ENCODE measurements at regions not wholly inside any gene's neighbourhood (a gene's known extent, or its start where the extent isn't known, plus 50 kb on each side); places are given as distances from the start of the nearest gene placed in this dataset.
A peak's percentile ranks its signal among the peaks of the same experiment; 100 is the strongest.

DNA sequence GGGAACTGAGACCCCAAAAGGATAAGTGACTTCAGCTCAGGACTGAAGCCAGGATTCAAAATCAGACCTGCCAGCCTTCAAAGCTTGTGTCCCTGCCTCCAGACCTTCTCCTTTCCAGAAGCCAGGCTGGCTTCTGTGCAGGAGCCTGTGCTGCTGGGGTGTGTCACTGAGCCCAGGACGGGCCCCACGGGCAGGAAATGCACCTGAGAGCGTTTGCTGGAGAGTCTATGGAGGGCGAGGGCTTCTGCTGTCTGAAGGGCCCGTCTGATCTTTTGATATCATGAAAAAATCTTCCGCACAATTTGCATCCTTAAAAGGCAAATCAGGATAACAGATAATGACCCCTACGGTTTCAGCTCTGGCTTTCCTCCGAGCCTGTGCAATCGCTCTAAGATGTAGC is 125.4 kb downstream of the FAM43A start:
- POLR2A ChIA-PET, result no interaction called here
- H3K36me3 ChIP-seq (ENCODE audit: control insufficient read depth in 2 of 2, insufficient read depth in 1 of 2, low read length in 2 of 2), result no peaks in the 10 kb centered on the region
- CTCF ChIA-PET, result no interaction called here
- H3K4me3 ChIP-seq (ENCODE audit: low read depth, low read length), result no peak overlapping the region
- H3K9me3 ChIP-seq (ENCODE audit: control insufficient read depth, insufficient read depth, low read depth, low read length), result no peaks in the 10 kb centered on the region
- H3K27ac ChIP-seq (ENCODE audit: extremely low read depth, low read depth, low read length), result no peak overlapping the region
- no peaks in the 10 kb centered on the region for H3K4me1 ChIP-seq (ENCODE audit: control insufficient read depth, insufficient read depth, low read length)
- TF ChIP-seq ZNF664 (tag by site-specific recombination; IDR thresholded peaks at IDR 0.05) (no peak), ZNF341 (tag by site-specific recombination; IDR thresholded peaks at IDR 0.05; ENCODE audit: low read depth) (no peak), TCF7L2 (IDR thresholded peaks at IDR 0.05; ENCODE audit: borderline replicate concordance, low read depth, low read length) (no peak), ZNF248 (tag by site-specific recombination; IDR thresholded peaks at IDR 0.05) (no peak), SALL2 (tag by site-specific recombination; IDR thresholded peaks at IDR 0.05; ENCODE audit: borderline replicate concordance) (no peak), ZNF626 (tag by site-specific recombination; IDR thresholded peaks at IDR 0.05) (no peak), ZFP3 (tag by site-specific recombination; IDR thresholded peaks at IDR 0.05; ENCODE audit: low read depth) (no peak), ZNF768 (tag by site-specific recombination; IDR thresholded peaks at IDR 0.05) (no peak), ZNF571 (tag by site-specific recombination; IDR thresholded peaks at IDR 0.05) (no peak), ZNF549 (tag by site-specific recombination; IDR thresholded peaks at IDR 0.05) (no peak), ZNF16 (tag by site-specific recombination; IDR thresholded peaks at IDR 0.05; ENCODE audit: low read depth) (no peak), ZBTB20 (tag by site-specific recombination; IDR thresholded peaks at IDR 0.05) (no peak)
- TF ChIP-seq, protein P1, sequence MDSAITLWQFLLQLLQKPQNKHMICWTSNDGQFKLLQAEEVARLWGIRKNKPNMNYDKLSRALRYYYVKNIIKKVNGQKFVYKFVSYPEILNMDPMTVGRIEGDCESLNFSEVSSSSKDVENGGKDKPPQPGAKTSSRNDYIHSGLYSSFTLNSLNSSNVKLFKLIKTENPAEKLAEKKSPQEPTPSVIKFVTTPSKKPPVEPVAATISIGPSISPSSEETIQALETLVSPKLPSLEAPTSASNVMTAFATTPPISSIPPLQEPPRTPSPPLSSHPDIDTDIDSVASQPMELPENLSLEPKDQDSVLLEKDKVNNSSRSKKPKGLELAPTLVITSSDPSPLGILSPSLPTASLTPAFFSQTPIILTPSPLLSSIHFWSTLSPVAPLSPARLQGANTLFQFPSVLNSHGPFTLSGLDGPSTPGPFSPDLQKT (IDR thresholded peaks at IDR 0.05; ENCODE audit: borderline replicate concordance, low read depth, low read length), result no peak
- TF ChIP-seq, protein P2, sequence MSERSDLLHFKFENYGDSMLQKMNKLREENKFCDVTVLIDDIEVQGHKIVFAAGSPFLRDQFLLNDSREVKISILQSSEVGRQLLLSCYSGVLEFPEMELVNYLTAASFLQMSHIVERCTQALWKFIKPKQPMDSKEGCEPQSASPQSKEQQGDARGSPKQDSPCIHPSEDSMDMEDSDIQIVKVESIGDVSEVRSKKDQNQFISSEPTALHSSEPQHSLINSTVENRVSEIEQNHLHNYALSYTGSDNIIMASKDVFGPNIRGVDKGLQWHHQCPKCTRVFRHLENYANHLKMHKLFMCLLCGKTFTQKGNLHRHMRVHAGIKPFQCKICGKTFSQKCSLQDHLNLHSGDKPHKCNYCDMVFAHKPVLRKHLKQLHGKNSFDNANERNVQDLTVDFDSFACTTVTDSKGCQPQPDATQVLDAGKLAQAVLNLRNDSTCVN (tag by site-specific recombination; optimal IDR thresholded peaks at IDR 0.05), result no peak

DNA sequence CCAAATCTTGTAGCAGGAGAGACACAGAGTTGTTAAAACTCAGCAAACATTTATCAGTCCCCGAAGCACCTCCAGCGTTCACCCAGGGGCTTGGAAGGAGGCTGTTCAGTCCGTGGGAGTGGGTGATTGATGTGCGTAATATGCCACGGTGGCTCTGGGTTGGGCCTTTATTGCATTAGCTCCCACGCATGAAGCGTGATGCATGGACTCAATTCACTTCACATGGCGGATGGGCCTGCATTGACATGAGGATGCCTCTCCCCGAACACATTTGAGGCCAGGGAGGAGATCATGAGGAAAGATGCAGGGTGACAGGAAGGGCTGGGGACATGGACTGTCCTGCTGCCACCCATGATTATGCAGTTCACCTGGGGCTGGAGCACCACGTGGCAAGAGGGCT is 126.5 kb downstream of the FAM43A start:
- ChIA-PET CTCF (no interaction called here), POLR2A (no interaction called here)
- TF ChIP-seq, protein P3, sequence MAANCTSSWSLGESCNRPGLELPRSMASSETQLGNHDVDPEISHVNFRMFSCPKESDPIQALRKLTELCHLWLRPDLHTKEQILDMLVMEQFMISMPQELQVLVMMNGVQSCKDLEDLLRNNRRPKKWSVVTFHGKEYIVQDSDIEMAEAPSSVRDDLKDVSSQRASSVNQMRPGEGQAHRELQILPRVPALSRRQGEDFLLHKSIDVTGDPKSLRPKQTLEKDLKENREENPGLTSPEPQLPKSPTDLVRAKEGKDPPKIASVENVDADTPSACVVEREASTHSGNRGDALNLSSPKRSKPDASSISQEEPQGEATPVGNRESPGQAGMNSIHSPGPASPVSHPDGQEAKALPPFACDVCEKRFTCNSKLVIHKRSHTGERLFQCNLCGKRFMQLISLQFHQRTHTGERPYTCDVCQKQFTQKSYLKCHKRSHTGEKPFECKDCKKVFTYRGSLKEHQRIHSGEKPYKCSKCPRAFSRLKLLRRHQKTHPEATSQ (tag by site-specific recombination; IDR thresholded peaks at IDR 0.05), result no peak
- TF ChIP-seq ZNF768 (tag by site-specific recombination; IDR thresholded peaks at IDR 0.05) (no peak), ZFHX2 (tag by site-specific recombination; conservative IDR thresholded peaks at IDR 0.05) (peak; percentile 60), FEZF1 (tag by site-specific recombination; IDR thresholded peaks at IDR 0.05) (no peak)
- H3K4me3 ChIP-seq (ENCODE audit: low read depth, low read length), result no peak overlapping the region
- no peaks in the 10 kb centered on the region for H3K4me1 ChIP-seq (ENCODE audit: control insufficient read depth, insufficient read depth, low read length)
- no peaks in the 10 kb centered on the region for H3K9me3 ChIP-seq (ENCODE audit: control insufficient read depth, insufficient read depth, low read depth, low read length)
- H3K36me3 ChIP-seq (ENCODE audit: control insufficient read depth in 2 of 2, insufficient read depth in 1 of 2, low read length in 2 of 2), result no peaks in the 10 kb centered on the region
- H3K27ac ChIP-seq (ENCODE audit: extremely low read depth, low read depth, low read length), result no peak overlapping the region

DNA sequence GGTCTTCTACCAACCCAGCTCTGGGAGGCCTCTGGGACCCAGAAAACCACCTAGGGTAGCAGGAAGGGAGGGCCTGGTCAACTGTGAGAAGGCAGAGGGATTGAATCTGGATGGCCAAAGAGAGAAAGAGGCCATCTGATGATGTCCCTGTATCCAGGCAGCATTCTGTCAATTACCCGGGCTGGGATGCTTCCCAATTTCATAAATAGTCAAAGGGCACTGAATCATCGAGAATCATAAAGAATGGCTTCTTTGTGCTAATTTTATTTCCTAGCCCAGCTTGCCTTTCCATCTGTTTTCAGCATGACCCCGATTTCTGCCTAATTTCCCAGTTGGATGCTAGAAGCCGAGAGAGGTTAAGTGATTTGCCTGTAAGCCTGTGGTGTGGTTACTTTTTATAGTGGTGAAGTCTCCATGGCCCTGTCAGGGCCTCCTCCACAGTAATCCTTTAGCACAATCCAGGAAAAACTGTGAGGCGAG is 129.2 kb downstream of the FAM43A start:
- ChIA-PET POLR2A (no interaction called here), CTCF (no interaction called here)
- no peak overlapping the region for H3K4me3 ChIP-seq (ENCODE audit: low read depth, low read length)
- H3K9me3 ChIP-seq (ENCODE audit: control insufficient read depth, insufficient read depth, low read depth, low read length), result no peaks in the 10 kb centered on the region
- TF ChIP-seq ZNF660 (tag by site-specific recombination; IDR thresholded peaks at IDR 0.05) (peak; percentile 59; the same call in 1 of the 2 replicates), ZNF221 (tag by site-specific recombination; IDR thresholded peaks at IDR 0.05; ENCODE audit: borderline replicate concordance) (no peak)
- no peak overlapping the region for H3K27ac ChIP-seq (ENCODE audit: extremely low read depth, low read depth, low read length)
- H3K4me1 ChIP-seq (ENCODE audit: control insufficient read depth, insufficient read depth, low read length), result no peaks in the 10 kb centered on the region
- H3K36me3 ChIP-seq (ENCODE audit: control insufficient read depth in 2 of 2, insufficient read depth in 1 of 2, low read length in 2 of 2), result no peaks in the 10 kb centered on the region
